ENCODE measurements at regions not wholly inside any gene's neighbourhood (a gene's known extent, or its start where the extent isn't known, plus 50 kb on each side); places are given as distances from the start of the nearest gene placed in this dataset.

DNA sequence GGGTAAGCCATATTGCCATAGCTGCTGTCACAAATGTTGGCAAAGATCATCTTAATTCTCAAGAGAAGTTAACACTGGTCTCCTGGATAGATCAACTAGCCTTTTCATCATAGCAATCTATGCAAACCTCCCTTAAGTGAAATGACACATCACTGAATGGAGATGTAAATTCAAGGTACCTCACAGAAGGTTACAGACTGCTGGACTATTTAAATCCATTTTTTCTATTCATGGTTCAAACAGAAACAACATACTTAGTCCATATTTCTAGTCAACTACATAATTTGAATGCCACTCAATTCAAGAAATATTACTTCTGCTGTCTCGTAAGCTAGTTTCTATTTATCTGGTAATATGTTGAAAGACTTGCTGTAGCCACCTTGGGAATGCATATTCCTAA lies 748.3 kb downstream of the C12orf50 start:
- TF ChIP-seq POLR2A (IDR thresholded peaks at IDR 0.05) (no peak), POLR2AphosphoS5 (IDR thresholded peaks at IDR 0.05) (no peak), EP300 (IDR thresholded peaks at IDR 0.05) (no peak)
- TF ChIP-seq, protein P1, sequence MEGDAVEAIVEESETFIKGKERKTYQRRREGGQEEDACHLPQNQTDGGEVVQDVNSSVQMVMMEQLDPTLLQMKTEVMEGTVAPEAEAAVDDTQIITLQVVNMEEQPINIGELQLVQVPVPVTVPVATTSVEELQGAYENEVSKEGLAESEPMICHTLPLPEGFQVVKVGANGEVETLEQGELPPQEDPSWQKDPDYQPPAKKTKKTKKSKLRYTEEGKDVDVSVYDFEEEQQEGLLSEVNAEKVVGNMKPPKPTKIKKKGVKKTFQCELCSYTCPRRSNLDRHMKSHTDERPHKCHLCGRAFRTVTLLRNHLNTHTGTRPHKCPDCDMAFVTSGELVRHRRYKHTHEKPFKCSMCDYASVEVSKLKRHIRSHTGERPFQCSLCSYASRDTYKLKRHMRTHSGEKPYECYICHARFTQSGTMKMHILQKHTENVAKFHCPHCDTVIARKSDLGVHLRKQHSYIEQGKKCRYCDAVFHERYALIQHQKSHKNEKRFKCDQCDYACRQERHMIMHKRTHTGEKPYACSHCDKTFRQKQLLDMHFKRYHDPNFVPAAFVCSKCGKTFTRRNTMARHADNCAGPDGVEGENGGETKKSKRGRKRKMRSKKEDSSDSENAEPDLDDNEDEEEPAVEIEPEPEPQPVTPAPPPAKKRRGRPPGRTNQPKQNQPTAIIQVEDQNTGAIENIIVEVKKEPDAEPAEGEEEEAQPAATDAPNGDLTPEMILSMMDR (IDR thresholded peaks at IDR 0.05), result no peak
